ENCODE measurements at regions not wholly inside any gene's neighbourhood (a gene's known extent, or its start where the extent isn't known, plus 50 kb on each side); places are given as distances from the start of the nearest gene placed in this dataset.

GRCh38 chr9:85142968-85143367 lies 473.4 kb downstream of the NTRK2 start:
- Mint-ChIP-seq H3K4me3 (no peak overlapping the region), H3K36me3 (ENCODE audit: low read depth) (no peaks in the 10 kb centered on the region)
- CTCF ChIA-PET, result no interaction called here

DNA sequence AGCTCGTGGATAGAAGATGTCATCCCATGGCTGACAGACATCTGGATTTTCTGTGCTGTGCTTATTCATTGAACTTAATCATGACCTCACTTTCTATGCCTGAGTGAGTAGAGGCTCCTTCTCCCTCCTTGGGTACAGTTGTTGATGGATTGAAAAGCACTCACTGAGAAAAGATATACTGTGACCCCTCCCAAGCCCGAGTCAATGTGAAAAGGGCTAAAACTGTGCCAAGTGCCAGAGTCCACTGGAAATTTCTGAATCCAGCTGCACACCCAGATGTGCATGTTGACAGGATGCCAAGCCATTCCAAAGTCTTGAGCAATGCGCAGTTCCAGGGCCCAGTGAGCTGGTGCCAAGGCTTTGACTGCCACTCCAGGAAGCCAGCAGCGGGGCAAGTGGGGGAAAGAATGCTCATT lies 473.0 kb downstream of the NTRK2 start:
- H3K27me3 ChIP-seq (ENCODE audit: control insufficient read depth in 1 of 2, insufficient read depth in 2 of 2, low read length in 2 of 2), result no peaks in the 10 kb centered on the region
- ATAC-seq (ENCODE audit: poor library complexity) (no peak), DNase-seq (no peak)
- H3K9me3 Mint-ChIP-seq, result no peaks in the 10 kb centered on the region
- no peaks in the 10 kb centered on the region for H3K36me3 Mint-ChIP-seq (ENCODE audit: low read depth)
- no peaks in the 10 kb centered on the region for H3K27me3 Mint-ChIP-seq
- no peak overlapping the region for H3K27ac ChIP-seq (ENCODE audit: low read depth in 1 of 2, low read length in 2 of 2)
- no peak overlapping the region for H3K4me3 Mint-ChIP-seq
- intact Hi-C loops (cut with DNase I, micrococcal nuclease), result no loop called here
- H3K4me3 ChIP-seq (ENCODE audit: low read length), result no peak overlapping the region
- H3K4me1 Mint-ChIP-seq (ENCODE audit: low read depth), result no peaks in the 10 kb centered on the region
- H3K9me3 ChIP-seq (ENCODE audit: control insufficient read depth in 1 of 2, insufficient read depth in 1 of 2, low read length in 2 of 2), result no peaks in the 10 kb centered on the region
- no peaks in the 10 kb centered on the region for H3K36me3 ChIP-seq (ENCODE audit: insufficient read depth, low read length)
- no peaks in the 10 kb centered on the region for H3K4me1 ChIP-seq (ENCODE audit: insufficient read depth, low read length)
- POLR2A ChIA-PET, result interaction anchor here (1.2 kb wide), 1 partner anchor 7 kb away, joined by 3 read pairs; no protein-coding TSS in a partner anchor
- TF ChIP-seq CTCF (IDR thresholded peaks at IDR 0.05), result no peak
- CTCF ChIA-PET, result no interaction called here
- H3K27ac Mint-ChIP-seq, result no peak overlapping the region

More at GRCh38 chr9:85142968-85143367, 473.4 kb downstream of the NTRK2 start:
- DNase-seq, result no peak
- no peak for ATAC-seq (ENCODE audit: poor library complexity)
- Mint-ChIP-seq H3K9me3 (no peaks in the 10 kb centered on the region), H3K4me1 (ENCODE audit: low read depth) (no peaks in the 10 kb centered on the region), H3K27ac (no peak overlapping the region), H3K27me3 (no peaks in the 10 kb centered on the region)
- no peaks in the 10 kb centered on the region for H3K27me3 ChIP-seq (ENCODE audit: control insufficient read depth in 1 of 2, insufficient read depth in 2 of 2, low read length in 2 of 2)
- intact Hi-C loops (cut with DNase I, micrococcal nuclease), result no loop called here
- no peaks in the 10 kb centered on the region for H3K36me3 ChIP-seq (ENCODE audit: insufficient read depth, low read length)
- POLR2A ChIA-PET, result no interaction called here
- no peak overlapping the region for H3K27ac ChIP-seq (ENCODE audit: low read depth in 1 of 2, low read length in 2 of 2)
- no peak for TF ChIP-seq CTCF (IDR thresholded peaks at IDR 0.05)
- H3K4me1 ChIP-seq (ENCODE audit: insufficient read depth, low read length), result no peaks in the 10 kb centered on the region
- no peak overlapping the region for H3K4me3 ChIP-seq (ENCODE audit: low read length)
- no peaks in the 10 kb centered on the region for H3K9me3 ChIP-seq (ENCODE audit: control insufficient read depth in 1 of 2, insufficient read depth in 1 of 2, low read length in 2 of 2)

GRCh38 chr9:85137696-85138095 lies 468.2 kb downstream of the NTRK2 start:
- no peak for DNase-seq
- H3K4me1 Mint-ChIP-seq (ENCODE audit: low read depth), result no peaks in the 10 kb centered on the region

More at GRCh38 chr9:85137696-85138095, 468.2 kb downstream of the NTRK2 start:
- H3K27me3 Mint-ChIP-seq, result no peaks in the 10 kb centered on the region
- H3K27me3 ChIP-seq (ENCODE audit: control insufficient read depth in 1 of 2, insufficient read depth in 2 of 2, low read length in 2 of 2), result no peaks in the 10 kb centered on the region
- H3K4me1 ChIP-seq (ENCODE audit: insufficient read depth, low read length), result no peaks in the 10 kb centered on the region
- no peak overlapping the region for H3K27ac ChIP-seq (ENCODE audit: low read depth in 1 of 2, low read length in 2 of 2)
- POLR2A ChIA-PET, result no interaction called here
- no peak for ATAC-seq (ENCODE audit: poor library complexity)
- intact Hi-C loops (cut with DNase I, micrococcal nuclease), result no loop called here
- H3K9me3 ChIP-seq (ENCODE audit: control insufficient read depth in 1 of 2, insufficient read depth in 1 of 2, low read length in 2 of 2), result peaks cover 0 to 3% of the 10 kb centered on the region in 2 experiments
- CTCF ChIA-PET, result no interaction called here
- H3K27ac Mint-ChIP-seq, result no peak overlapping the region
- no peak overlapping the region for H3K4me3 ChIP-seq (ENCODE audit: low read length)
- no peak overlapping the region for H3K4me3 Mint-ChIP-seq
- peaks cover 2% of the 10 kb centered on the region for H3K9me3 Mint-ChIP-seq
- TF ChIP-seq CTCF (IDR thresholded peaks at IDR 0.05), result no peak
- H3K36me3 ChIP-seq (ENCODE audit: insufficient read depth, low read length), result no peaks in the 10 kb centered on the region
- H3K36me3 Mint-ChIP-seq (ENCODE audit: low read depth), result no peaks in the 10 kb centered on the region
